Neuronal stem cell (in vitro differentiated cells): ENCODE measurements at regions not wholly inside any gene's neighbourhood (a gene's known extent, or its start where the extent isn't known, plus 50 kb on each side); places are given as distances from the start of the nearest gene placed in this dataset.
A peak's percentile ranks its signal among the peaks of the same experiment; 100 is the strongest.

ENCODE experiments used
- DNase-seq: peaks from one replicate; pipeline ENCODE4 v3.0.0-alpha.2; 2013; ENCODE audit warnings: low spot score
- H2AFZ ChIP-seq: one replicate; pipeline ENCODE4 v1.6.1; 2013; ENCODE audit warnings: mild to moderate bottlenecking, low read length, inconsistent platforms
- H2AK5ac ChIP-seq: 2 replicates; pipeline ENCODE4 v1.6.1; 2013; ENCODE audit warnings: low read depth, mild to moderate bottlenecking, inconsistent platforms, low read length, moderate library complexity, mixed read lengths
- H2BK120ac ChIP-seq: 2 replicates; pipeline ENCODE4 v1.6.1; 2013; ENCODE audit warnings: low read depth, mild to moderate bottlenecking, inconsistent platforms, low read length, moderate library complexity, mixed read lengths
- H2BK12ac ChIP-seq: one replicate; pipeline ENCODE4 v1.6.1; 2013; ENCODE audit warnings: low read length, inconsistent platforms
- H2BK15ac ChIP-seq: 2 replicates; pipeline ENCODE4 v1.6.1; 2013; ENCODE audit warnings: mild to moderate bottlenecking, low read length, inconsistent platforms, mixed read lengths
- H2BK5ac ChIP-seq: one replicate; pipeline ENCODE4 v1.6.1; 2013; ENCODE audit warnings: inconsistent platforms, mild to moderate bottlenecking, low read length, moderate library complexity
- H3K14ac ChIP-seq: one replicate; pipeline ENCODE4 v1.6.1; 2013; ENCODE audit warnings: low read length, inconsistent platforms
- H3K18ac ChIP-seq: 2 replicates; pipeline ENCODE4 v1.6.1; 2013; ENCODE audit warnings: low read length, inconsistent platforms
- H3K23ac ChIP-seq: 2 replicates; pipeline ENCODE4 v1.6.1; 2013; ENCODE audit warnings: low read depth, mild to moderate bottlenecking, mixed read lengths, low read length, inconsistent platforms; ENCODE audit not compliant: poor library complexity
- H3K27ac ChIP-seq: replicated peaks from 3 replicates; pipeline ENCODE4 v1.5.1; 2013; ENCODE audit warnings: low read length, inconsistent platforms
- H3K27me3 ChIP-seq, 3 experiments: 2 replicates each; pipeline ENCODE4 v1.6.1; 2013; ENCODE audit warnings: low read length in 3 of 3, mild to moderate bottlenecking in 2 of 3, inconsistent platforms in 1 of 3, low read depth in 1 of 3, mixed read lengths in 1 of 3, moderate library complexity in 1 of 3; ENCODE audit not compliant: control insufficient read depth in 3 of 3, insufficient read depth in 3 of 3
- H3K36me3 ChIP-seq, 2 donors: replicated peaks in 1 of 2; 2 replicates each; pipeline ENCODE4 v1.6.1; 2013; ENCODE audit warnings: low read length in 2 of 2; ENCODE audit not compliant: control insufficient read depth in 2 of 2, insufficient read depth in 2 of 2
- H3K4ac ChIP-seq: 2 replicates; pipeline ENCODE4 v1.6.1; 2013; ENCODE audit warnings: inconsistent platforms, mild to moderate bottlenecking, low read length, moderate library complexity
- H3K4me1 ChIP-seq, 2 donors: 1 replicate in 1 of 2; 2 replicates in 1 of 2; pipeline ENCODE4 v1.6.1; 2013; ENCODE audit warnings: low read length in 2 of 2, low read depth in 1 of 2; ENCODE audit not compliant: control insufficient read depth in 2 of 2, insufficient read depth in 1 of 2
- H3K4me2 ChIP-seq: one replicate; pipeline ENCODE4 v1.6.1; 2013; ENCODE audit warnings: mild to moderate bottlenecking, low read length, inconsistent platforms; ENCODE audit not compliant: insufficient read depth, poor library complexity, severe bottlenecking
- H3K4me3 ChIP-seq, 2 donors: 2 replicates each; pipeline ENCODE4 v1.5.1; 2013; ENCODE audit warnings: low read length in 2 of 2, mild to moderate bottlenecking in 2 of 2, inconsistent platforms in 1 of 2, moderate library complexity in 1 of 2
- H3K79me1 ChIP-seq: one replicate; pipeline ENCODE4 v1.6.1; 2013; ENCODE audit warnings: low read depth, mild to moderate bottlenecking, inconsistent platforms, low read length, moderate library complexity
- H3K9ac ChIP-seq: one replicate; pipeline ENCODE4 v1.6.1; 2013; ENCODE audit warnings: mild to moderate bottlenecking, low read depth, low read length, inconsistent platforms; ENCODE audit not compliant: poor library complexity
- H3K9me3 ChIP-seq, 2 donors: replicated peaks in 1 of 2; 2 replicates each; pipeline versions ENCODE3 to v1.6.1; 2013; ENCODE audit warnings: low read length in 2 of 2, mild to moderate bottlenecking in 2 of 2, inconsistent platforms in 1 of 2, low read depth in 1 of 2, mixed read lengths in 1 of 2, moderate library complexity in 1 of 2; ENCODE audit not compliant: control insufficient read depth in 2 of 2, insufficient read depth in 1 of 2
- H4K8ac ChIP-seq: one replicate; pipeline ENCODE4 v1.6.1; 2013; ENCODE audit warnings: low read depth, mild to moderate bottlenecking, inconsistent platforms, low read length, moderate library complexity
- H4K91ac ChIP-seq: one replicate; pipeline ENCODE4 v1.6.1; 2013; ENCODE audit warnings: low read length, low read depth, mild to moderate bottlenecking, inconsistent platforms; ENCODE audit not compliant: poor library complexity
- WGBS, 2 donors: extraction: QIAGEN DNeasy Blood & Tissue Kit; methylation state at CpG; one replicate each; pipeline ENCODE4 v1.1.7; 2013; ENCODE audit warnings: missing lambda C conversion rate in 2 of 2, mixed read lengths in 1 of 2; ENCODE audit not compliant: insufficient read length in 2 of 2, insufficient replicate concordance in 1 of 2; ENCODE audit errors: extremely low coverage in 2 of 2; 5-methylcytosine and 5-hydroxymethylcytosine counted together

DNA sequence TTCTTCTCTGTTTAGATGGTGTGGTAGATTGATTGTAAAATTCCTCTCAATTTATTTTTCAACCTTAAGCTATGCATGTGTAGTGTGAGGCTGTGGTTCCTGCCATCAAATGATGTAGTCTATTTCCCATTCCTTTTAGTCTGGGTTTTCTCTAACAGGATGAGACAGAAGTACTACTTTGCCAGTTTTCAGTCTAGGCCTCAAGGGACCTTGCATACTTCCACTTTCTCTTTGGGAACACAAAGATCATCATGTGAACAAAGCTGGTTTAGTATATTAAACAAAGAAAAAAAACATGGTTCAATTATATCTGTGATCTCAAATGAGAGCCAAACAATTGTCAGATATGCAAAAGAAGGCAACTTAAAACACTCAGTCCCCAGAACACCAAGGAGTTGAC is 1284.0 kb downstream of the RAPGEF2 start:
- Histone ChIP-seq H4K8ac (no peak overlapping the region), H3K79me1 (no peaks in the 10 kb centered on the region), H2BK15ac (no peak overlapping the region), H3K36me3 (no peaks in the 10 kb centered on the region), H2BK120ac (no peak overlapping the region), H3K9me3 (peaks cover 8 to 17% of the 10 kb centered on the region in 2 donors), H3K27me3 (no peaks in the 10 kb centered on the region), H3K14ac (no peak overlapping the region), H3K23ac (no peak overlapping the region), H2BK5ac (no peak overlapping the region), H2AFZ (peak overlapping the region; percentile 24), H3K4ac (no peak overlapping the region), H3K27ac (no peak overlapping the region), H3K4me3 (no peak overlapping the region), H3K4me2 (no peak overlapping the region), H4K91ac (no peak overlapping the region), H3K9ac (no peak overlapping the region), H3K4me1 (no peaks in the 10 kb centered on the region), H2AK5ac (no peak overlapping the region), H3K18ac (no peak overlapping the region), H2BK12ac (no peak overlapping the region)
- DNase-seq, result no peak

DNA sequence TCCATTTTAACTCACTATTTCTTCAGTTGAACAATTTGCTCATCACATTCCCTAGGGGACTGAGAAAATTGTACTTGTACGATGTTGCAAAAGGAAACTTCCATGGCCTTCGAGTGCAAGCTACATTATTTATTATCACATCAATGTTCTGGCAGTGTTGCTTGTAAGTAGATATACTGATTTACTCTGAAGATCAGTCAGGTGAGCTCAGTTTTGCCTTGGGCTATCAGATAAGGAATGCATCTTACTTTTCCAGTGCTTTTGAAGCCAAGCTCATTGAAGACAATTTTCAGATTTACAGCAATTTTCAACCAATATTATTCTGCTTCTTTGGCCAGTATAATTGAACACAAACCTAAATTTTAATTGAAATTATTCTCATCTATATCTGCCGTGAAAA is 1296.9 kb downstream of the RAPGEF2 start:
- Histone ChIP-seq H3K4ac (no peak overlapping the region), H3K9me3 (peaks cover 0 to 4% of the 10 kb centered on the region in 2 donors), H3K79me1 (no peaks in the 10 kb centered on the region), H4K8ac (no peak overlapping the region), H3K18ac (no peak overlapping the region), H2AFZ (no peak overlapping the region), H3K23ac (no peak overlapping the region), H3K14ac (no peak overlapping the region), H2BK12ac (no peak overlapping the region), H3K9ac (no peak overlapping the region), H3K27me3 (no peaks in the 10 kb centered on the region), H2AK5ac (no peak overlapping the region), H3K4me2 (no peak overlapping the region), H2BK120ac (no peak overlapping the region), H2BK15ac (no peak overlapping the region), H3K4me1 (no peaks in the 10 kb centered on the region), H2BK5ac (no peak overlapping the region), H3K4me3 (no peak overlapping the region), H4K91ac (no peak overlapping the region), H3K27ac (no peak overlapping the region), H3K36me3 (no peaks in the 10 kb centered on the region)
- DNase-seq, result no peak
- no CpG with 5 or more reads among the region's 3 CpGs for WGBS, 2 donors

GRCh38 chr4:160403081-160403480 is 1300.2 kb downstream of the RAPGEF2 start:
- H3K4me1 ChIP-seq, result peaks cover 0 to 4% of the 10 kb centered on the region in 2 donors

GRCh38 chr4:160406263-160406825 is 1303.5 kb downstream of the RAPGEF2 start:
- Histone ChIP-seq H3K79me1 (no peaks in the 10 kb centered on the region), H3K9me3 (no peaks in the 10 kb centered on the region), H3K18ac (no peak overlapping the region), H3K14ac (no peak overlapping the region), H2AFZ (no peak overlapping the region), H2AK5ac (no peak overlapping the region), H2BK120ac (no peak overlapping the region), H2BK12ac (no peak overlapping the region), H3K4ac (no peak overlapping the region), H4K8ac (no peak overlapping the region), H3K9ac (no peak overlapping the region), H3K27ac (no peak overlapping the region), H3K23ac (no peak overlapping the region), H3K27me3 (no peaks in the 10 kb centered on the region), H3K4me3 (no peak overlapping the region), H3K4me2 (no peak overlapping the region), H4K91ac (no peak overlapping the region), H3K4me1 (peaks cover 0 to 4% of the 10 kb centered on the region in 2 donors), H3K36me3 (no peaks in the 10 kb centered on the region), H2BK15ac (no peak overlapping the region), H2BK5ac (no peak overlapping the region)
- WGBS, 2 donors, result no CpG with 5 or more reads among the region's 5 CpGs
- no peak for DNase-seq

More at GRCh38 chr4:160403081-160403480, 1300.2 kb downstream of the RAPGEF2 start:
- Histone ChIP-seq H3K36me3 (no peaks in the 10 kb centered on the region), H3K27me3 (no peaks in the 10 kb centered on the region), H2AK5ac (no peak overlapping the region), H3K4me2 (no peak overlapping the region), H3K9ac (no peak overlapping the region), H2BK120ac (no peak overlapping the region), H2BK5ac (no peak overlapping the region), H3K4ac (no peak overlapping the region), H3K18ac (no peak overlapping the region), H3K23ac (no peak overlapping the region), H2BK15ac (no peak overlapping the region), H4K8ac (no peak overlapping the region), H2BK12ac (no peak overlapping the region), H3K4me3 (no peak overlapping the region), H3K79me1 (no peaks in the 10 kb centered on the region), H3K27ac (no peak overlapping the region), H3K9me3 (peaks cover 0 to 4% of the 10 kb centered on the region in 2 donors), H2AFZ (no peak overlapping the region), H4K91ac (no peak overlapping the region), H3K14ac (no peak overlapping the region)
- no peak for DNase-seq
- no CpG with 5 or more reads among the region's 2 CpGs for WGBS, 2 donors
